Heart left ventricle (tissue), 16 donors: ENCODE measurements at regions not wholly inside any gene's neighbourhood (a gene's known extent, or its start where the extent isn't known, plus 50 kb on each side); places are given as distances from the start of the nearest gene placed in this dataset.
"Not testable (repeated sequence)": the region's sequence is repeated elsewhere in the genome, so short reads cannot be mapped to it uniquely, and the experiment has no call there.

ENCODE experiments used
- ATAC-seq, 4 donors: fragments of 200-7000 bp; cut with Tn5 transposase; one replicate each; pipeline ENCODE4 v1.9.1; 2020 to 2022; ENCODE audit warnings: moderate library complexity in 4 of 4, mild to moderate bottlenecking in 3 of 4, moderate number of reproducible peaks in 1 of 4
- DNase-seq, 5 donors: peaks; one replicate each; pipeline ENCODE4 v3.0.0-alpha.2; 2020
- H3K27ac ChIP-seq, 12 donors: fragments of 200-600 bp; sonication (generic) in 4 of 12; one replicate each; pipeline versions ENCODE4 v1.5.0 to v1.8.0; 2016 to 2022; ENCODE audit warnings: mild to moderate bottlenecking in 2 of 12
- H3K27me3 ChIP-seq, 9 donors: fragments of 200-600 bp; sonication (generic) in 2 of 9; one replicate each; pipeline versions ENCODE4 v1.5.1 to v1.8.0; 2016 to 2022; ENCODE audit warnings: mild to moderate bottlenecking in 3 of 9
- H3K36me3 ChIP-seq, 9 donors: fragments of 200-600 bp; sonication (generic) in 2 of 9; one replicate each; pipeline versions ENCODE4 v1.5.0 to v1.8.0; 2018 to 2022; ENCODE audit warnings: mild to moderate bottlenecking in 2 of 9
- H3K4me1 ChIP-seq, 12 donors: fragments of 200-600 bp; sonication (generic) in 4 of 12; one replicate each; pipeline versions ENCODE4 v1.5.0 to v1.8.0; 2016 to 2022; ENCODE audit warnings: mild to moderate bottlenecking in 3 of 12
- H3K4me3 ChIP-seq, 12 donors: fragments of 200-600 bp; sonication (generic) in 4 of 12; one replicate each; pipeline versions ENCODE4 v1.5.0 to v1.8.0; 2017 to 2022; ENCODE audit warnings: mild to moderate bottlenecking in 9 of 12, moderate library complexity in 4 of 12
- H3K9me3 ChIP-seq, 12 donors: fragments of 200-600 bp; sonication (generic) in 4 of 12; one replicate each; pipeline versions ENCODE4 v1.5.0 to v1.8.0; 2016 to 2022; ENCODE audit warnings: mild to moderate bottlenecking in 1 of 12
- POLR2A ChIP-seq, 2 donors: fragments of 450-650 bp; IDR thresholded peaks; one replicate each; pipeline ENCODE4 v1.6.1; 2017; ENCODE audit warnings: antibody characterized with exemption in 2 of 2, mild to moderate bottlenecking in 2 of 2, moderate library complexity in 2 of 2
- WGBS, 4 donors: extraction: QIAGEN DNeasy Blood & Tissue Kit in 2 of 4; methylation state at CpG; one replicate each; pipeline versions ENCODE4 v1.1.5 to v1.1.7; 2013 to 2018; 5-methylcytosine and 5-hydroxymethylcytosine counted together
- intact Hi-C, 10 donors: fragments of 100-400 bp; cut with DNase I; formaldehyde crosslinking; loops; one replicate each; pipeline versions ENCODE4 v1.11.1 to v1.14.2; 2022
- TF ChIP-seq, protein P1 (sequence below), 12 donors: fragments of 200-600 bp; sonication (generic) in 4 of 12; IDR thresholded peaks; one replicate each; pipeline versions ENCODE4 v1.5.0 to v1.8.0; 2018 to 2022; ENCODE audit warnings: antibody characterized with exemption in 12 of 12, mild to moderate bottlenecking in 5 of 12
- donor health status: ischemic (EF 13 %, LVEDD 7.1; RV severe dilation, severe dysfunction).
- donor health status: healthy with polysubstance abuse.
- donor health status: DM: no; HTN: yes; CAD: no.
- donor health status: DM: no; HTN: no; CAD: no.
- donor health status: ischemic (EF 25% LVEDD 6.9; RV normal size, moderate dysfunction).
- donor health status: ischemic (EF 25% LVEDD 5.7; RV mildly dilated, moderate dysfunction).
- donor health status: healthy.
- donor health status: DM: yes; HTN: yes; CAD: no.
- donor health status: ischemic (EF 35%, LVEDD 5.7; RV mildly dilated, moderate dysfunction).
- donor health status: nonischemic (EF 11% LVEDD 7.7; RV severe dilation, severe dysfunction).
- donor health status: DM: yes; HTN: yes; CAD: no.
- donor health status: PGD.
- donor health status: ischemic (EF 29% LVEDD 5.4; RV normal size, mild dysfunction).
- donor health status: nonischemic (EF 23%, LVEDD 6.1; RV moderate dilation, normal function).

DNA sequence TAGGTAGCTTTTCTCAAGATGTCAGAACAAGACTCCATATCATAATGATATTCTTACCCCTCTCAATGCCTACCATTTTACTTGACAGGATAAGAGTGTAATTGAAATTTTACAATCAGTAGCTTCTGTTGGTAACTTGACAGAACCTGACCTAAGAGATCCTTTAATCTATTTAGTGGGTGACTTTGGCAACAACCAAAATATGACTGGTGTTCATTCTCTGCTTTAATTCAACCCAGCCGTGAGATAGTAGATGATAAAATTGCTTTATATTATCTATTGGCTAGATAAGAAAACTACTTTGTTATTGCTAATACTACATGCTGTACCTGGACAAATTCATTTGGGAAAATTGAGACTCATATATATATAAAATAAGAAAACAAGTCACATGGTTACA, 770.2 kb upstream of the NXPH2 start:
- H3K9me3 ChIP-seq, result peaks cover 0 to 5% (median 0%) of the 10 kb centered on the region in 12 donors
- intact Hi-C loops, result no loop called here

DNA sequence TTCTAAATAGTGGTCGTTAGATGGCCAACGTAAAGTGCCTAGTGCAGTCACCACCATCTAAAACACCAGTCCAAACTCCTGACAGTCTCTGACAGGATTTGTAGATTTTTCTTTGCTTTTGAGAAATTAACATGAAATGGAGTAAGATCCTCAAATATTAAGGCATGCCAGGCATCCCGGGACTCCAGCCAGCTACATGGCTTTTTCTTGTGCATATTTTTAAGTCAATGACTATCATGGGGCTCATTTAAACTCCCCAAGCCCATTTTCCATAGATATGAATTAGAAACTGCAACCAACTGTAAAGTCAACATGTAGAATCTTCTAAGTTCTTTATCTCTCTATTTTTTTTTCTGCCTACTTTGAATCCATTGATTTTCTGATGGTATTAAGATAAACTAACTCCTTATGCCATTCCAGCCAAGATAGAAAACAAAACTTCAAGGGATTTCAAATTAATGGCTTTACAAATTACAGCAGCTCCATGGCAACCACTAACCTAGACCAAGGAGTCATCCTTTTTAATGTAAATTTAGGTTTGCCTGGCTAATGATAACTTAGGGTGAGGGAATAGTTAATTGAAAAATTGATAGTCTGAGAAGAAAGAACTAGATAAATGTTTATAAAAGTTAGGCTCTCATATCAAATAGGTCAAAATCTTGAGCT, 764.1 kb upstream of the NXPH2 start:
- no peaks in the 10 kb centered on the region for H3K27me3 ChIP-seq
- H3K4me1 ChIP-seq, result no peaks in the 10 kb centered on the region
- H3K4me3 ChIP-seq, result no peak overlapping the region
- no peak overlapping the region for H3K27ac ChIP-seq
- H3K9me3 ChIP-seq, result peaks cover 0 to 7% (median 0%) of the 10 kb centered on the region in 12 donors
- no peaks in the 10 kb centered on the region for H3K36me3 ChIP-seq
- no peak for TF ChIP-seq POLR2A (IDR thresholded peaks at IDR 0.05)
- TF ChIP-seq, protein P1, sequence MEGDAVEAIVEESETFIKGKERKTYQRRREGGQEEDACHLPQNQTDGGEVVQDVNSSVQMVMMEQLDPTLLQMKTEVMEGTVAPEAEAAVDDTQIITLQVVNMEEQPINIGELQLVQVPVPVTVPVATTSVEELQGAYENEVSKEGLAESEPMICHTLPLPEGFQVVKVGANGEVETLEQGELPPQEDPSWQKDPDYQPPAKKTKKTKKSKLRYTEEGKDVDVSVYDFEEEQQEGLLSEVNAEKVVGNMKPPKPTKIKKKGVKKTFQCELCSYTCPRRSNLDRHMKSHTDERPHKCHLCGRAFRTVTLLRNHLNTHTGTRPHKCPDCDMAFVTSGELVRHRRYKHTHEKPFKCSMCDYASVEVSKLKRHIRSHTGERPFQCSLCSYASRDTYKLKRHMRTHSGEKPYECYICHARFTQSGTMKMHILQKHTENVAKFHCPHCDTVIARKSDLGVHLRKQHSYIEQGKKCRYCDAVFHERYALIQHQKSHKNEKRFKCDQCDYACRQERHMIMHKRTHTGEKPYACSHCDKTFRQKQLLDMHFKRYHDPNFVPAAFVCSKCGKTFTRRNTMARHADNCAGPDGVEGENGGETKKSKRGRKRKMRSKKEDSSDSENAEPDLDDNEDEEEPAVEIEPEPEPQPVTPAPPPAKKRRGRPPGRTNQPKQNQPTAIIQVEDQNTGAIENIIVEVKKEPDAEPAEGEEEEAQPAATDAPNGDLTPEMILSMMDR (IDR thresholded peaks at IDR 0.05), result no peak
- WGBS, 4 donors, result 49 to 63% (median 58%) methylated on average over 3 of the region's 3 CpGs
- intact Hi-C loops, result no loop called here
- DNase-seq, result no peak
- no peak for ATAC-seq

More for the DNA sequence above, 770.2 kb upstream of the NXPH2 start:
- ATAC-seq (no peak), DNase-seq (no peak)
- H3K27me3 ChIP-seq, result no peaks in the 10 kb centered on the region
- H3K4me1 ChIP-seq, result no peaks in the 10 kb centered on the region
- no peak overlapping the region for H3K27ac ChIP-seq
- no peak overlapping the region for H3K4me3 ChIP-seq
- H3K36me3 ChIP-seq, result no peaks in the 10 kb centered on the region
- WGBS, 4 donors, result 0 to 41% (median 0%) methylated on average over 1 of the region's 1 CpG
- TF ChIP-seq POLR2A (IDR thresholded peaks at IDR 0.05), result no peak
- TF ChIP-seq, protein P1 (IDR thresholded peaks at IDR 0.05), result no peak

DNA sequence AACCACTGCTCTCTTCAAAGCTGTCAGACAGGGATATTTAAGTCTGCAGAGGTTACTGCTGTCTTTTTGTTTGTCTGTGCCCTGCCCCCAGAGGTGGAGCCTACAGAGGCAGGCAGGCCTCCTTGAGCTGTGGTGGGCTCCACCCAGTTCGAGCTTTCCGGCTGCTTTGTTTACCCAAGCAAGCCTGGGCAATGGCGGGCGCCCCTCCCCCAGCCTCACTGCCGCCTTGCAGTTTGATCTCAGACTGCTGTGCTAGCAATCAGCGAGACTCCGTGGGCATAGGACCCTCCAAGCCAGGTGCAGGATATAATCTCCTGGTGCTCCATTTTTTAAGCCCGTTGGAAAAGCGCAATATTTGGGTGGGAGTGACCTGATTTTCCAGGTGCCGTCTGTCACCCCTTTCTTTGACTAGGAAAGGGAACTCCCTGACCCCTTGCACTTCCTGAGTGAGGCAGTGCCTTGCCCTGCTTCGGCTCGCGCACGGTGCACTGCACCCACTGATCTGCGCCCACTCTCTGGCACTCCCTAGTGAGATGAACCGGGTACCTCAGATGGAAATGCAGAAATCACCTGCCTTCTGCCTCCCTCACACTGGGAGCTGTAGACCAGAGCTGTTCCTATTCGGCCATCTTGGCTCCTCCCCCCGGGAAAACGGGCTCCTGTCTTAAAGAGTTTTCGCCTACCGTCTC, 758.3 kb upstream of the NXPH2 start:
- 90 to 96% (median 93%) methylated on average over 16 to 21 of the region's 21 CpGs for WGBS, 4 donors
- ATAC-seq, H3K36me3 ChIP-seq, H3K4me1 ChIP-seq, DNase-seq, H3K9me3 ChIP-seq, intact Hi-C loops, H3K27me3 ChIP-seq, H3K27ac ChIP-seq, H3K4me3 ChIP-seq: not testable (repeated sequence)

DNA sequence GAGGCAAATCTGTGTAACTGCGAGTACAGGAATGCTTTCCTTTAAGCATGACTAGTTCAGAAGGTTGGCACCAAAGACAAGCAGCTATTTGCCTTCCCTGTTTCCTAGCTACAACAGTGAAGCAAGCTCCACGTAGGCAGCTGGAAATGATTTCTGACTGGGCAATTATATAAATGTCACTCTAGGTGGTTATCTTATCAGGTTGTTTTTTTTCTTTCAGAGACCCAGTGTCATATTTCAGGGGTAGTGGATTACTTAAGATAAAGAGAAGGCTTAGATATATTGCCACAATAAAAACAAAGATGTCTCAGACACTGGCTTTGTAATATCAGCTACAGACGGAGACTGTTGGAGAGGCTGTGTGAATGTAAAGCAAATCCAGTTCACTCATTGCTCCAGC, 748.9 kb upstream of the NXPH2 start:
- intact Hi-C loops, result no loop called here
- H3K9me3 ChIP-seq, result no peaks in the 10 kb centered on the region
- H3K4me1 ChIP-seq, result no peaks in the 10 kb centered on the region
- 21 to 28% (median 25%) methylated on average over 3 of the region's 3 CpGs for WGBS, 4 donors
- no peak overlapping the region for H3K4me3 ChIP-seq
- ATAC-seq (no peak), DNase-seq (no peak)
- TF ChIP-seq, protein P1 (IDR thresholded peaks at IDR 0.05), result no peak
- no peak for TF ChIP-seq POLR2A (IDR thresholded peaks at IDR 0.05)
- H3K27me3 ChIP-seq, result no peaks in the 10 kb centered on the region
- no peaks in the 10 kb centered on the region for H3K36me3 ChIP-seq
- H3K27ac ChIP-seq, result no peak overlapping the region
